Upper lobe of left lung (tissue), 4 donors: ENCODE measurements at regions not wholly inside any gene's neighbourhood (a gene's known extent, or its start where the extent isn't known, plus 50 kb on each side); places are given as distances from the start of the nearest gene placed in this dataset.

Experiments used
- CTCF ChIP-seq, 6 experiments: fragments of 450-650 bp in 4 of 6; fragments of 200-600 bp in 2 of 6; sonication (generic) in 2 of 6; IDR thresholded peaks; one replicate each; pipeline ENCODE4 v1.5.1; 2016 to 2019; ENCODE audit warnings: antibody characterized with exemption in 6 of 6
- EP300 ChIP-seq, 4 donors: sonication (generic); formaldehyde crosslinking; IDR thresholded peaks; one replicate each; pipeline ENCODE4 v1.5.1; 2017; ENCODE audit warnings: antibody characterized with exemption in 4 of 4, control low read depth in 2 of 4
- POLR2A ChIP-seq, 4 donors: fragments of 450-650 bp; IDR thresholded peaks; one replicate each; pipeline ENCODE4 v1.5.1; 2016 to 2017; ENCODE audit warnings: antibody characterized with exemption in 4 of 4, mild to moderate bottlenecking in 2 of 4
- POLR2AphosphoS5 ChIP-seq, 2 donors: sonication (generic); formaldehyde crosslinking; IDR thresholded peaks; one replicate each; pipeline ENCODE4 v1.5.1; 2017; ENCODE audit warnings: antibody characterized with exemption in 2 of 2

GRCh38 chr10:62613424-62613823, 191.1 kb upstream of the ADO start:
- TF ChIP-seq CTCF (IDR thresholded peaks at IDR 0.05) (no peak), POLR2AphosphoS5 (IDR thresholded peaks at IDR 0.05) (no peak), POLR2A (IDR thresholded peaks at IDR 0.05) (no peak), EP300 (IDR thresholded peaks at IDR 0.05) (no peak)
